ENCODE measurements at regions not wholly inside any gene's neighbourhood (a gene's known extent, or its start where the extent isn't known, plus 50 kb on each side); places are given as distances from the start of the nearest gene placed in this dataset.

DNA sequence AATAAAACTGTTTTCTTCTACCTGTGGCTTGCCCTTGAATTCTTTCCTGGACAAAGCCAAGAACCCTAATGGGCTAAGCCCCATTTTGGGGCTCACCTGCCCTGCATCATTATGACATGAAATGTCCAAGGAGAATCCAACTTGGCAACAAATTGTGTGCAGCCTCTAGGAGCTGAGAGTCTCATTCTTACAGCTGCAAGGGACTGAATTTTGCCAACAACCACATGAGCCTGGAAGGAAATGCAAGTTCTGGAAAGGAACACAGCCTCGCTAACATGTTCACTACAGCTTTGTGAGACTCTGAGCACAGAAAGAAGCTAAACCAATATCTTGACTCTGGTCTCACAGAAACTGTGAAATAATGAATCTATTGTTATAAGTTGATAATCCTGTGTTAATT is 94.8 kb upstream of the CDH12 start:
- H2AFZ ChIP-seq (ENCODE audit: low read length), result no peak overlapping the region
- no peak overlapping the region for H3K4me3 Mint-ChIP-seq
- H3K79me2 ChIP-seq (ENCODE audit: insufficient read depth, low read length), result no peaks in the 10 kb centered on the region
- no peak overlapping the region for H3K4me2 ChIP-seq (ENCODE audit: insufficient read depth, insufficient read length, low read length)
- H3K27me3 ChIP-seq (ENCODE audit: insufficient read depth, low read length), result no peaks in the 10 kb centered on the region
- H3K23me2 ChIP-seq (ENCODE audit: insufficient read length, low read depth, low read length, poor library complexity, severe bottlenecking), result no peaks in the 10 kb centered on the region
- no peak overlapping the region for H3K56ac ChIP-seq (ENCODE audit: insufficient read length, low read depth, low read length)
- H3K4me1 Mint-ChIP-seq, result no peaks in the 10 kb centered on the region
- DNase-seq, result no peak
- H3T11ph ChIP-seq (ENCODE audit: low read length), result no peak overlapping the region
- no peak overlapping the region for H3K9ac ChIP-seq (ENCODE audit: extremely low read depth, insufficient read length, low read length)
- H3K79me1 ChIP-seq (ENCODE audit: insufficient read depth, low read depth, low read length, poor library complexity, severe bottlenecking), result no peaks in the 10 kb centered on the region
- no peaks in the 10 kb centered on the region for H3K4me1 ChIP-seq (ENCODE audit: insufficient read depth, low read length)
- no peaks in the 10 kb centered on the region; the same call in 1 of the 2 replicates for H3K27me3 Mint-ChIP-seq (ENCODE audit: low read depth)
- no peak overlapping the region for H2BK15ac ChIP-seq (ENCODE audit: low read depth, low read length)
- no peak overlapping the region for H3K14ac ChIP-seq (ENCODE audit: insufficient read depth, low read length)
- no peaks in the 10 kb centered on the region for H4K20me1 ChIP-seq (ENCODE audit: control insufficient read depth, insufficient read depth, insufficient read length)
- H3K27ac ChIP-seq (ENCODE audit: insufficient read length, low read depth, low read length), result no peak overlapping the region
- no peaks in the 10 kb centered on the region for H3K36me3 Mint-ChIP-seq (ENCODE audit: insufficient read depth in 1 of 3, low read depth in 3 of 3)
- no peaks in the 10 kb centered on the region for H3K9me3 ChIP-seq (ENCODE audit: control insufficient read depth, low read depth, low read length)
- no peak overlapping the region for H2AK5ac ChIP-seq (ENCODE audit: insufficient read length, low read length)
- no peak overlapping the region; a peak in 1 of 7 replicates for H3K27ac Mint-ChIP-seq
- H4K8ac ChIP-seq (replicated peaks; ENCODE audit: insufficient read length, low read depth, low read length), result no peak overlapping the region
- no peak overlapping the region for H2BK12ac ChIP-seq (ENCODE audit: insufficient read length, low read depth, low read length)
- H2BK5ac ChIP-seq (ENCODE audit: insufficient read length, low read length), result no peak overlapping the region
- H3K23ac ChIP-seq (ENCODE audit: insufficient read length, low read depth, low read length), result no peak overlapping the region
- H2BK120ac ChIP-seq (ENCODE audit: low read depth, low read length, poor library complexity, severe bottlenecking), result no peak overlapping the region
- H3K4ac ChIP-seq (ENCODE audit: low read depth, low read length), result no peak overlapping the region
- H3K9me3 Mint-ChIP-seq, result no peaks in the 10 kb centered on the region
- H4K5ac ChIP-seq (ENCODE audit: insufficient read length, low read depth, low read length), result no peak overlapping the region
- TF ChIP-seq, protein P1, sequence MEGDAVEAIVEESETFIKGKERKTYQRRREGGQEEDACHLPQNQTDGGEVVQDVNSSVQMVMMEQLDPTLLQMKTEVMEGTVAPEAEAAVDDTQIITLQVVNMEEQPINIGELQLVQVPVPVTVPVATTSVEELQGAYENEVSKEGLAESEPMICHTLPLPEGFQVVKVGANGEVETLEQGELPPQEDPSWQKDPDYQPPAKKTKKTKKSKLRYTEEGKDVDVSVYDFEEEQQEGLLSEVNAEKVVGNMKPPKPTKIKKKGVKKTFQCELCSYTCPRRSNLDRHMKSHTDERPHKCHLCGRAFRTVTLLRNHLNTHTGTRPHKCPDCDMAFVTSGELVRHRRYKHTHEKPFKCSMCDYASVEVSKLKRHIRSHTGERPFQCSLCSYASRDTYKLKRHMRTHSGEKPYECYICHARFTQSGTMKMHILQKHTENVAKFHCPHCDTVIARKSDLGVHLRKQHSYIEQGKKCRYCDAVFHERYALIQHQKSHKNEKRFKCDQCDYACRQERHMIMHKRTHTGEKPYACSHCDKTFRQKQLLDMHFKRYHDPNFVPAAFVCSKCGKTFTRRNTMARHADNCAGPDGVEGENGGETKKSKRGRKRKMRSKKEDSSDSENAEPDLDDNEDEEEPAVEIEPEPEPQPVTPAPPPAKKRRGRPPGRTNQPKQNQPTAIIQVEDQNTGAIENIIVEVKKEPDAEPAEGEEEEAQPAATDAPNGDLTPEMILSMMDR (conservative IDR thresholded peaks at IDR 0.05), result no peak
- H2BK20ac ChIP-seq (ENCODE audit: low read depth, low read length, poor library complexity, severe bottlenecking), result no peak overlapping the region
- no CpG with 5 or more reads among the region's 1 CpG for WGBS (ENCODE audit: extremely low coverage, insufficient read length, low lambda C conversion rate)
- H4K91ac ChIP-seq (ENCODE audit: insufficient read length, low read depth, low read length), result no peak overlapping the region
- no peak overlapping the region for H3K18ac ChIP-seq (ENCODE audit: insufficient read length, low read depth, low read length)

Measured in H9 (cell line).